GM19025 (cell line): ENCODE measurements at regions not wholly inside any gene's neighbourhood (a gene's known extent, or its start where the extent isn't known, plus 50 kb on each side); places are given as distances from the start of the nearest gene placed in this dataset.

Experiments used
- ATAC-seq: cut with Tn5 transposase; IDR thresholded peaks from one replicate; pipeline ENCODE4 v1.9.1; 2021; ENCODE audit warnings: mild to moderate bottlenecking, low read depth, moderate library complexity; ENCODE audit not compliant: unreplicated experiment

DNA sequence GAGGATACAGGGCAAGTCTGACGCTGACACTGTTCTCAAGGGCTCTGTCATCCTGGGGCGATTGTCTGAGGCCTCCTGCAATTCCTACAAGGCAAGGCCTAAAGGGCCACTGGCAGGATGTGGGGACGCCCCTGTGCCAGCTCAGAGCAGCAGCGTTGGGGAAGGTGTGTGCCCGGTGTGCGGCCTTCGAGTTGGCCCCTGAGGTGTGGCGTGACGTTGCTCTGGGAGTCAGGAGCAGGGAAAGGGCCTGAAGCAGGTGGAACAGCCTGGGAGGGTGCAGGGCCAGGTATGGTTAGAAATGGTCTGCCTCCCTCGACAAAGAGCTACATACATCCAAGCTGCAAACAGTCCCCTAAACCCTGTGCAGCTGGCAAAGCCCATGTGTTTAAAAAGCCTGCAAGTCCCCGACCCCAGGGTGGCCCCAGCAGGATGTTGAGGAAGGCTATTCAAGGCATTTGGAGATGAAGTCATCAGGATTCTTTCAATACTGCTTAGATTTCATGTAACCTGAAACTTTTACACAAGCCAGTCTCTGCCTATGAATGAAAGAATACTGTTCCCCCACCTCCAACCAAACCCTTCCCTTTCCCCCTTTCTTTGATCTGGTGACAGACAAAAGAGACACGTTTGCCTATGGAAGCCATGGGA, 142.5 kb upstream of the TNS3 start:
- no peak for ATAC-seq

DNA sequence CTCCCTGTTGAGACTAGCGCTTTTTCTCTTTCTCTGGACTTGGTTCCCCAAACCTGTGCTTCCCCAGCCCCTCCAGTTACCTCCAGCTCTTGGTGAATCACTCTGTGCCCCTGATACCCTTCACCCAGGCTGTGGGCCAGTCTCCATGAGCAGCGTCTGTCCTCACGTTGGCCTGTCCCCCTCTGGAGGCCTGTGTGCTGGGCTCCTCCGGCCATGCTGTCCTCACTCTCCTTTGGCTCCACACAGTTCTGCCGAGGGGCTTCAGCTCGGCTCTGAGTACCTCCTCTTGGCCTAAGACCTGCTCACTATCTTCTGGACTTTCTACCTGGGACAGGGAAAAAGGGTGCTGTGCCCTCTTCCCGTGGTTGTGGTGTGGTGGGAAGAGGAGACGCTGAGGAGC, 140.2 kb upstream of the TNS3 start:
- ATAC-seq = no peak

DNA sequence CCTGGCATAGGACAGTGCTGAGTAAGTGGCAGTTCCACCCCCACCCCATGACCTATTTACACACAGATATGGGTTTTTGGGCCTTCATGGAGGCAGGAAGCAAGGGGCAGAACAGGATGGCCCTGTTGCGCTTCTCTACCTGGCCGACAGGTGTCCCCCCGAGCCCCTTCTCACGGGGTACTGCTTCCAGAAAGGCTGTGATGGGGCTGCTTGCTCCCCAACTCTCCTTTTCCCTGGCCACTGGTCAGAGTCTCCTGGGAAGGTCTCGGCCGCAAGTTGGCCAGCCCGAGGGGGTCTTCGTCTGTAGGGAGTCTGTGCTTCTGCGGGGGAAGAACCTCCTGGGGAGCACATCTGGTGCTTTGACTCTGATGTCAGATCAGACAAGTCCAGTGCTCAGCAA, 139.8 kb upstream of the TNS3 start:
- ATAC-seq = no peak

DNA sequence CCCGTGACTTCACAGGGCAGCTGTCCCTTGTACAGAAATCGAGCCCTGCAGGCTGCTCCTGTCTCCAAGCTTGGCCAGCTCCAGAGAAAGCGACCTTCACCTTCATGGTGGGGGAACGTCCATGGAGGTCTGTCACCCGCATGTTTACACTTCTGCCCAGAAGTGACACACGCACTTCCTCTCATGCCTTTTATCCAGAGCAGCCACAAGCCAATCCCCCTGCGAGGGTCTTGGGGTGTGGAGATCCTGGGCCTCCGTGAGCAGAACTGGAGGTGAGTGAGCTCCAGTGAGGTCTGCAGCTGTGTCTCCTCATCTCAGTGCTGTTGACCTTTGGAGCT, 139.0 kb upstream of the TNS3 start:
- ATAC-seq = no peak

DNA sequence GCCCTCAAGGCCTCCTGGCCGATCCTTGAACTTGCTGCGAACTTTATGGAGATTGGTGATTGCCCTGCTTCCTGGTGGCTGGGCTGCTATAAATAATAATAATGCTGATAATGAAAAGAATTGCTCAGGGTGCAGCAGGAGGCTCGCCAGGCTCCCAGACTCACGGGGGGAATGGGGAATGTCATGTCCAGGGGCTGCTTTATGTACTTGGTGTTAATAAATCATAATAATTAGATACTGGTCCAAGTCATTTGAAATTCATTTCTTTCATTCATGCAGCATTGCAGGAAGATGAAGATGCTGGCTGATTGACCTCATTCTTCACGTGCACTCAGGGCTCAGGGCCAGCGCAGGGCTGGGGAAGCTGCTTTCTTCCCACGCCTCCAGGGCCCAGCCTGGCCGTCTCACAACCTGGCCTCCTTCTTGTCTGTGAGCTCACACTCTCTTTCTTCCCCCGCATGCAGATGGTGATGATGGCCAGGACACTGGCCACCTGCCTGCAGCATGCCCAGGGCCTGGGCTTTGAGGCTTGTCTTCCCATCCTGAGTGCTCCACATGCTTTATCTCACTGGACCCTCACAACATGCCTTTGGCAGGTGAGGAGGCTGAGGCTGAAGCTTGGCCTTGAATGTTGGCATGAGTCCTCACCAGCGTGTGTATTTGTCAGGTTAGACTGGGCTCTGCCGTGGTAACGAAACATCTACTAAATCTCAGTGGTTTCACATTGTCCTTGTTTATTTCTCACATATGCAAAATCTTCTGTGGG, 138.4 kb upstream of the TNS3 start:
- peak; percentile 72 for ATAC-seq

DNA sequence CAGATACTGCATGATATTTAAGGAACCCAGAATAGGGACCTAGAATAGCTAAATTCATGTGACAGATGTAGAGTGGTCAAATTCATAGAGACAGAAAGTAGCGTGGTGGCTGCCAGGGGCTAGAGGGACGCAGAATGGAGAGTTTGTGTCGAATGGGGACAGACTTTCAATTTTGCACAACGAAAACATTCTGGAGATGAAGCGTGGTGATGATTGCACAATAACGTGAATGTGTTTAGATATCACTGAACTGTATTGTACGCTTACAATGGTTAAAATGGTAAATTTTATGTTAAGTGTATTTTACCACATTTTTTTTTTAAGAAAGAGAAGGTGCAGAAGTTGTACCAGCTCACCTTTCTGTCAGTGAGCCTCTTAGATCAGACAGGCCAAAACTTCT, 137.8 kb upstream of the TNS3 start:
- ATAC-seq = no peak

DNA sequence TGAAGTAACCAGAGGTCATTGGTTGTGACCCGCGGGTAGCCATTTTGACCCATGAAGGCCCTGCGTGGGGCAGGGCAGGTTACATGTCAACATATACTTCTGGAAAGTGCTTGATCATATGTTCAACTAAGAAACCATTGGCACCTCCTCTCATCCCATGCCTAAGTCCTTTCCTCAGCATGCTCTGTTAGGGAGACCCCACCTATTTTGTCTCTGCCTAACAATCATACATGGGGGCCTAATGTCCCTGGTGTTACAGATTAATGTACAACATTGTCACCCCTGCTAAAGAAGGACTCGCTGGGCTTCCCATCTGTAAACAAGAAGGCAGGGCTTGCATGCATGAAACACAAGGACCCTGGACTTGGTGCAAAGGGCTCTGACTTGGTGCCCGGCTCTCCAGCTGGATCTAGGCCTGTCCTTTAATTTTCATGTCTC, 133.7 kb upstream of the TNS3 start:
- peak; percentile 7 for ATAC-seq

DNA sequence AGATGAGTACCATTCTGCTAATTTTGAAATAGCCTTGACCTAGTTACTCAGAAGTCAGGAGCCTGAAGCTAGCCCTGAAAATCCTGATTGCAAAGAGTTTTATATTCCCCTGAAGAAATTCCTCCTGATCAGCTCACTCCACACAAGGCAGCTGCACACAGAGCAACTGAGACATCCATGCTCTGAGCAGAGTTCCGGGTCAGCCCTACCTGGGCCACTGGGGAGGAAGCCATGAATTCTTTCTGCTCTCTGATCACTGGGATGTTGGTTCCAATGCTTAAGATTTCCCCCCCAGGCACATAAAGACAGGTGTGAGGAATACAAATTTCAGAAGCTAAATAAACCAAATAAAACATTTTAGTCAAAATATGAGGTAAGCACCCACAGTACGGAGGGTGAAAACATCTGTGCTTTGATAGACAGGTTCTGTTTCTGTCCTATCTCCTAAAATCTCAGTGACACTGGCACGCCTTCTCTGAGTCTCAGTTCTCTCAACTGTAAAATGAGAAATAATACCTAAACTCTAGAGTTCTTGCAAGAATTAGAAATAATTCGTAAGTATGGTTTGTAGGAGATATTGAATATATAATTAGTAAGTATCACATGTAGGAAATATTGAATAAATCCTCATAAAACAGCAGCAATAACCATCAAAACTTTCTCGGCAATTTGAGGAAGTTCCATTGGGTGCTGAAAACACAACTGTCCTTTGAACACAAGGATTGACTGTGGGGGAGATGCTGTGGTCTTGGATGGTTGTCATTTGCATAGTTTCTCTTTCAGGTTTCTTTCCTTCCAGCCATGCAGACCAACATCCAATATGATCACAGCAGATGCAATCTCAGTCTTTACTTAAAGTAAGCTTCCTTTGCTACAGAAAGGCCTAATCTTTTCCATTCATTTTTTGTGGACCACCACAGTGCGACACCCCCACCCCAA, 133.0 kb upstream of the TNS3 start:
- ATAC-seq = peak; percentile 89

DNA sequence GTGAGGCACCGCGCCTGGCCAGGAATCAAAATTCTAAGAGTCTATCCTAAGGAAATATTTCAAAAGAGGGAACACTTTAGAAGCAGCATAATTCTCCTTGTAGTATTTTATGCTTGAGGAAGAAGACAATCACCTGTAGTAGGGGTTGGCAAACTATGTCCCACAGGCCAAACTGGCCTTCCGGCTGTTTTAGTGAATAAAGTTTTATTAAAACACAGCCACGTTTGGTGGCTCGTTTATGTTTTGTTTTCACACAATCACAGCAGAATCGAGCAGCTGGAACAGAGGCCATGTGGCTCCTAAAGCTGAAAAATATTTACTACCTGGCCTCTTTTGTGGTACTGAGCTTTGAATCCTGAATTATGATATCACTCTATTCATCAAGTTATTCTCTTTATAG, 131.7 kb upstream of the TNS3 start:
- ATAC-seq = no peak

DNA sequence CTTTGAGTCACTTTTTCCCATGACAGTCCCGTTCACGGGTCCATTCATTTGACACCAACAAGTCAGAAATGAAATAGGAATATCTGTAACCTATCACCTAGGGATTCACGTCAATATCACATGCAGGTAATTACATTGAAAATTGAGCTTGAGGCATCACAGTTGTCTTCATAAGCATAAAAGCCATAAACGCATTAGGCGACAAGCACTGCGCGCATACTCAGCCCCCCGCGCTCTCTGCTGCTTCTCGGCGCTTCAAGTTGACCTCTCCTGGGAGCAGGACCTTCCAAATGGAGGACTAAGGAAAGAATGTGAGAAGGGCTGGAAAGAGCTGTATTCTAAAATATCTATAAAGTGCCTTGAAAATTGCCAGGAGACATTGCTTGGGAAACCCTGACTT, 130.5 kb upstream of the TNS3 start:
- no peak for ATAC-seq

DNA sequence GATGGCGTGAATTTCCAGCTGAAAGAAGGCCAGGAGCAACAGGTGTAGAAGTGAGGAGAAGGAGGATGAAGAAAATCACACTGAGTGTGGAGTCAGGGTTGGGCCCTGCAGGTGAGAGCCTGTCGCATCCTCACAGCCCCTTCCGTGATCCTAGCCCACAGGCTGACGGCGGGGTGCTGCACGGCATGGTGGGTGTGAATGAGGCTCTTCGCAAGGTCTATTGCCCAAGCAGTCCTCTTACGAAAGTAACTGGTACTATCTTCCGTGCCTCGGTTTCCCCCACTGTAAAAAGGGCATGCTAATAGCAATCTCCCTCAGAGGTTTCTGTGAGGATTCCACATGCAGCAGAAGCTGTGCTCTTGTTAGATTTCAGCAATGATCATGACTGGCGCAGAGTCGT, 129.9 kb upstream of the TNS3 start:
- no peak for ATAC-seq

DNA sequence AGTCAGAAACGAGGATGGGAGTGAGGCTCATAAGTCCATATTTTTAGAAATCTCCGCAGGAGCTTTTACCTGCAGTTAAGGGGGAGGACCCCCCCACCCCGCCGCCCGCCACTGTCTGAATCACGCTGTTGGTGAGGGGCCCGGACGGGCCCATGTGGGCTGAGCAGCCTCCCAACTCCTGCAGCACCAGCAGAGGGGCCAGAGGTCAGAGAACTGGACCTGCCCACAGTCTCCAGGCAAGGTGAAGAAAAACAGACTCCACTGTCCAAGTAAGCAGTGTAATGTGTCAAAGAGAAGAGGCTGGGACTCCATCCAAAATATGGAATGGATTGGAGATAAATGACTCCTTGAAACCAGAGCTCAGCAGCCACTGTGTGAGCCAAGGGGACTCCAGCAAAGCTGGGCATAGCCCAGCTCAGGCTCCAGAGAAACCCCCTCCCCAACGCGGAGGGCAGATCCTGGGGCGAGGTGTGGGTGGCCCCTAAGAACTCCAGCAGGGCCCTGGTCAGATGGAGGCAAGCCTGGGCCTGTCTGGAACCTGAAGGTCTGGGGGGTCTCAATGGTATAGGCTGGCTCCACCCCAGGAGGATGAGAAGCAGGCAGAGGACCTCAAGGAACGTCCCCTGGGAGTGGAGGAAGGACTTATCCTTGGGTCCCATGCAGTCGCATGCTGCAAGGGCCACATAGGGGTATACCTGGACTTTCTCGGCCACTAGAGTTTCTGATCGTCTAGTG, 128.5 kb upstream of the TNS3 start:
- ATAC-seq = no peak

DNA sequence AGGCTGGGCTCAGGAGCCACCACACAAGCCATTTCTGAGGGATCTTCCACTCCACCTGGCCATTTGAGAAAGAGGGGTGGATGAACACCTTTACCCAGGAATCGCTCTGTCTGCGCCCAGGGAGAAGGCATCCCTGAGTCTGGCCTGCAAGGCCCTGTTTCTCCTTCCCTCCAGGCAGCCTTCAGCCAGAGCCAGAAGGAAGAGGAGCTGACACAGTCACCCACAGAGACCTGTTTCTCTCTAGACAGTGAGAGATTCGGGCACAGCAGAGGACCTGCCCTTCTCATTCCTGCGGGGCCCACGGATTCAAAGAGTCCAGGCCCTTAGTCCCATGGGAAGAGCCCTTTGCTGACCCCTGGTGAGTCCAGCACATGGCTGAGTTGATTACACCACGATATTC, 127.5 kb upstream of the TNS3 start:
- ATAC-seq = no peak

DNA sequence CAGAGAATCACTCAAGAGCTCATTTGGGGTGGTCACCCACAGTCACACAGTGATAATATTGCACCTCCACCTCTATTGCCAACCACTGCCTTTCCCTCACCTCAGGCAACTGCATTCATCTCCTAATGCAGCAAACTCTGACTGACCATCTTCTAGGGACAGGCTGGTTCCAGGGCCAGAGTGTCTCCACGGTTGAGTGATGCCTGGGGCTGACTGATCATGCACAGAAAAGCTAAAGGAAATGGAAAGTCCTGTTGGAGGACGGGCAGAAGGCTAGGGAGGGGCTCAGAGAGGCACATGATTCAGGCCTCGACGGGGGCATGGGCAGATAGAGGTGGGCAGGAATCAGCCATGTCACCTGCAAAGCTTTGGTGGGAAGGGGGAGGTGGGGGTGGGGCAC, 127.1 kb upstream of the TNS3 start:
- ATAC-seq = no peak

DNA sequence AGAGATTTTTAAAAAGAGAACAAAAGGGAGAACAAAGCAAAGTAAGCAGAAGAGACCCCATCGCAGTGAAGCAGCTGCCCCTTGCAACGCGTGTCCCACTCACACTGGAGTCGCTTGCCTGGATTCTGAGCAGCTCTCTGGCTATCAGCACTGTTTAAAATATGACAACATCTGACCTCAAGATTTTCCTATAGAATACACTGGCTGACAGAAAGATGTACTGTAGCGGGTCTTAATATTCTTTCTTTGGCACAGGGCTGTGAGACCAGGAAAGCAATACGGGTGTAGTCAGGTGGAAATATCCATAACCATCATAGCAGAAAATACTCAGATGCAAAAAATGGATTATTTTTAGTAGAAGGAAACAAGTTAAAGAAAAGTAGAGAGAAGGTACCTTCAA, 125.7 kb upstream of the TNS3 start:
- no peak for ATAC-seq

DNA sequence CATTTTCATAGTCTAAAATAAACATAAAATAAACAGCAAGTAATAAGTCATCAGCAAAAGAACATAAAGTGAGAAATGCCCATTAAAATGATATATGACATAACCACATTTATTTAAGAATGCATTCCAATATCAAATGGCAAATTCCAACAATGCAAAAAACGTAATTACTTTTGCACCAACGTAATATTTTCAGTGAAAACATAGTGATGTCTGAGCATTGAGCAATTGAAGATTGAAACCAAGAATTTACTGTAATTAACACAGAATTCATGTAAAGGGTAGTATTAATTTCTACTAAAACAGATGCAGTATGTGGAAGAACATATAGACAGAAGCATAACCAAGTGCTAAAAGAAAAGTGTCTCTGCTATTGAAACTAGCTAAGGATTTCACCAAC, 123.0 kb upstream of the TNS3 start:
- ATAC-seq = no peak

DNA sequence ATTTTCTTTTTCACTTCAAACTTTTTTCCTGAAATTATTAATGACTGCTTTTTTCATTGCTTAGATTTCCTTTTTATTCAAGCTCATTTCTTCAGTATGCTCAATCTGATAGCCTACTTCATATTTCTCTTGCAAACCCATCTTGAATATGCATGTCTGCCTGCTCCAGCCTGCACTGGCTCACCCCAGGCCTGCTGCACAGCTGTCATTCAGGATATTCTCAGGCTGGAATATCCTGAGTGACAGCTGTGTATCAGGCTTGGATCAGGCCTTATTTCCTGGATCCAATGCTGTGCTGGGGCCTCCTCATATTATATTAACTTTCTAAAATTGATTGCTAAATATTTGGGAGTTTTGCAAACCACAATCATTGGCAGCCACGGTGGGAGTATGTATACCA, 120.2 kb upstream of the TNS3 start:
- no peak for ATAC-seq

DNA sequence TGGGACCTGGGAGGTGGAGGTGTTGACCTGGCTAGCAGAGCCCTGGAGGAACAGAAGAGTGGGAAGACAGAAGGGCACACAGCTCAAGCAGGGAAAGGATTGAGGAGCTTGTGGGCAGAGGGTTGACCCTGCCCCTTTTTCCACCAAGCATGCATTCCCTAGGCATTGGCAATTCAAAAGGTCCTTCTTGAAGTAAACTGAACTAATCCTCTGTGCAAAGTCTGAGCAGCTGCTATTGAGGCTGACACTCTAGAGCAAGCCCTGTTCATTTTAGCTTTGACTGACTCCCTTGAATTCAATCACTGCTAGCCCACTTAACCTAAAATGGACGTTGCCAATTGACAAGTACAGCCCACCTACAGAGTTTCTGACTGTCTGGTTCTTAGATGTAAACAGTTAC, 116.5 kb upstream of the TNS3 start:
- ATAC-seq = no peak

DNA sequence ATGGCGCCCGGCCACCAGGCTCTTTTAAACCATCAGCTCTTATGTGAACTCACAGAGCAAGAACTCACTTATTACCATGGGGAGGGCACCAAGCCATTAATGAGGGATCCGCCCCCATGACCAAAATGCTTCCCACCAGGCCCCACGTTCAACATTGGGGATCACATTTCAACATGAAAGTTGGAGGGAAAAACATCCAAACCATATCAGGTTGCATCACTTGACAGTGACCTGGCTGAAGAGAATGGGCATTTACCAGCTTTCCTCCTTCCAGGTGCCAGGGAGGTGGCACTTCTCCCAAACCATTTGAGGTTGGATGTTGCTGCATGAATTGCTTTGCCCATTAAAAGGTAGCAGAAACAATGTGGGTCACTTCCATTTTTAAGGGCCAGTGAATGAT, 115.6 kb upstream of the TNS3 start:
- no peak for ATAC-seq

DNA sequence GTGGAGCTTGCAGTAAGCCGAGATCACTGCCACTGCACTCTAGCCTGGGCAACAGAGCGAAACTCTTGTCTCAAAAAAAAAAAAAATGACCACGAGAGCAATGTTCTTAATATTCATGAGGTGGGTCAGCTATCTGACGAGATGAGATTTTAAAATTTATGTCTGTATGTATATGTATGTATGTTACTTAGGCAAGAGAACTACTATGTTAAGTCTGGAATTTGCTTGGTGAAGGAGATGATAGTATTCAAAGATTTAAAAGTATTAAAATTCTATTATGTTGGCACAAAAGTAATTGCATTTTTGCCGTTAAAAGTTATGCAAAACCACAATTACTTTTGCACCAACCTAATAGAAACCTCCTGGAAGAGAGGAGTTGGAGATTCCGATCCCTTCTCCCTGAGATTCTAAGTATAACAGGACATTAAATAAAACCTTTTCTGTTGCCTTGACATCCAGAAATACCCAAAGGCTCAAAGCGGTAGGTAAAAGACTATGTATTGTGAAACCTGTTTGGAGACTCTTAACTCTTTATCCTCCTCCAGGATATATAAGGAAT, 114.3 kb upstream of the TNS3 start:
- no peak for ATAC-seq
